Fibroblast of gingiva (primary cell): ENCODE measurements at regions not wholly inside any gene's neighbourhood (a gene's known extent, or its start where the extent isn't known, plus 50 kb on each side); places are given as distances from the start of the nearest gene placed in this dataset.
"Not testable (repeated sequence)": the region's sequence is repeated elsewhere in the genome, so short reads cannot be mapped to it uniquely, and the experiment has no call there.

Source experiments
- DNase-seq: peaks from one replicate; pipeline ENCODE4 v3.0.0-alpha.2; 2011; ENCODE audit warnings: low read depth

DNA sequence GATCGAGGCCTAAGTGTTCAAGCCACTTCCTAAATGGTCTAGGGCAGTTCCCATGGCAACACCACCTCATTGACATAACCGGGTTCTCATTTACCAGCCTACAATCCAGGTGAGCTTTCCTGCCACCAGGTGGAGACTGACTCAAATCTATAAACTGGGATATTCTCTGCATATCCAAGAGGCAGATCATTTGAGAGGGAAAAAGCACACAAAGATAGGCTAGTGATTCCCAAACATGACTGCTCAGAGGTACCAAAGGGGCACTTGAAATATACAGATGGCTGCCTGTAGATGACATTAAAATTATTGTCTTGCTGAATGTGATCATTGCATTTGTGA is 141.3 kb upstream of the PROK2 start:
- DNase-seq, result no peak

GRCh38 chr3:71925511-71926261 is 140.7 kb upstream of the PROK2 start:
- not testable (repeated sequence) for DNase-seq

DNA sequence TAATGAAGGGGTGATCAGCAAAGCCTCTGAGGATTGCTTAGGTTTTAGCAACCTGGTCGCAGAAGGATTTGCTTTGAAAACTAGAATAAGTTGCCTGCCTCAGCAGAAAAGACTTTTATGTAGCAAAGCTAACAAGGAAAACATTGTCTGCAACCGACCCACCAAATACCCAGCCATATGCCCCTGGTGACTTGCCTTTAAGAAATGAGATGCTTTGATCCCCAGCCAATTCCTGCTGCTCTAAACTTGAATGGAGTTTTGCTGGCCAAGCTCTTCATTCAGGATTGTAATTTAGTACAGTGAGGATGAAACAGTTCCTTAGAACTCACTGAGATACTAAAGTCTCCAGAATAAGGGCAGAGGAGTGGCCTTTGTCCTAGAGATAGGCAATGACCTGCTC is 139.8 kb upstream of the PROK2 start:
- DNase-seq, result no peak

DNA sequence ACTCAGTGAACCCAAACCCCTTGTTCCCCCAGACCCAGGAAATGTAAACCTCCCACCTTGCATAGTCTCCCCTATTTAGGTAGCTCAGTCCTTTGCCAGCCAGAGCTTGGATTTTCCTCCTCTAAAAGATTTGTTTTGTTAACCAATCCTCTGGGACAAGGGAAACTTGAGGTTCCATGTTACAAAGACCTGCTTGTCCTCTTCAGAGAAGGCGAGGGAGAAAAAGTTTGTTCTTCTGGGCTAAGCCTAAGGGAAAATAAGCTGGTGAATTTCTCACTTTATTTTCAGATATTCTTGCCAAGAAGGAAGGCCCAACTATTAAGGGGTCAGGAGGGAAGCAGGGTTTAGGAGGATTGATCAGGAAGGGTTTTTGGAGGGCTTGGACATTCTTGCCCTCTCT is 136.1 kb upstream of the PROK2 start:
- DNase-seq, result no peak

DNA sequence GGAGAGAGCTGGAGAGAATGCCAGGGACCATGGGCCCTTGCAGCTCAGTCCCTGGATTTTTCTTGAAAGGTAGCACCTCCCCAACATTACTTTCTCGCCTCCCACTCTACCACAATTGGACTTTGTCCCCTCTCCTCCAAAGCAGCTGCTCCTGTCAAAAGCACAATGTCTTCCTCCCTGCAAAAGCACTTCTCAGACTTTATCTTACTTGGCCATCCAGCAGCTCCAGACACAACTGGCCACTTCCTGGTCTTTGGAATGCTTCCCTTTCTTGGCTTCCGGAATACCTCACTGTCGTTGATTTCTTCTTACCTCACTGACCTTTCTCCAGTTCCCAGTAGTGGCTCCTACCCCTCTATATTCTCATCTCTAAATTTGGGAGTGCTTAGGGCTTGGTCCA is 134.6 kb upstream of the PROK2 start:
- DNase-seq, result no peak

GRCh38 chr3:71917545-71917944 is 132.6 kb upstream of the PROK2 start:
- no peak for DNase-seq

- DNase-seq, result peak; percentile 7
These were observed 131.9 kb upstream of the PROK2 start for GRCh38 chr3:71916747-71917369.

DNA sequence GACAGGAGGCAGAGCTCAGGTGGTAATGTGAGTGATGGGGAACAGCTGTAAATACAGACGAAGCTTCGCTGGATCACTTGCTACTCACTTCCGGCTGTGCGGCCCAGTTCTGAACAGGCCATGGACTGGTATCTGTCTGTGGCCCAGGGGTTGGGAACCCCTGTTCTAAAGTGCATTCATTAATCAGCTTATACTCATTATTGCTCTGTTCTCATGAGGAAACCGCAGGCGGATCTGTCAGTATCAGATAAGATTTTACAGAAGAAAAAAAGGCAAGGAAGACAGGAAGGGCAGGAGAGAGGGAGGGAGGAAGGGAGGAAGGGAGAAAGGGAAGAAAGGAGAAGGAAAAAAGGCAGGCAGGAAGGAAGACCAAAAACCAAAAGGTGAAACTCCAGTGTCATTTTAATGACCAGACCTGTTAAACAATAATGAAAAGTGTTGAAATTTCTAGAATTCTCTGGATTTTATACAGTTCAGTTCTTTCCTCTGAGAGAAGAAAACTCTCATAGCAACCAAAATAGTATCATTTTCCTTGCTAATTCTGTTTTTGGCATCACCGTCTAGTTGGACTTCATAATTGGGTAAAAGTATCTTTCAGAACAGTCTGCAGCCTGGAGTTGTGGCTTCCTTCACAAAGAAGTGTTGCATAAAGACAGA is 128.0 kb upstream of the PROK2 start:
- no peak for DNase-seq

DNA sequence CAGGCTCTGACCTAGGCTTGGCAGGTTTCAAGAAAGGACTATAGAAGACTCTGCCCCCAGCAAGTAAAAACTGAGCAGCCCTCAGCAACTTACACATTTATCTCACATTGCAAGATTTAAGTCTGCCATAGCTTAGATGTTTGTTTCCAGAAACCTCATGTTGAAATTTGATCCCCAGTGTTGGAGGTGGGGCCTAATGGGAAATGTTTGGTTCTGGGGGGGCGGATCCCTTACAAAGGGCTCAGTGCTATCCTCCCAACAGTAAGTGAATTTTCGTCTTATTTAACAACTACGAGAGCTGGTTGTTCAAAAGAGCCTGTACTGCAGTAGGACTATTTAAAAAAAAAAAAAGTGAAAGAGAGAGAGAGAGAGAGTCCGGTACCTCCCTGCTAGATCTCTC is 125.2 kb upstream of the PROK2 start:
- no peak for DNase-seq

DNA sequence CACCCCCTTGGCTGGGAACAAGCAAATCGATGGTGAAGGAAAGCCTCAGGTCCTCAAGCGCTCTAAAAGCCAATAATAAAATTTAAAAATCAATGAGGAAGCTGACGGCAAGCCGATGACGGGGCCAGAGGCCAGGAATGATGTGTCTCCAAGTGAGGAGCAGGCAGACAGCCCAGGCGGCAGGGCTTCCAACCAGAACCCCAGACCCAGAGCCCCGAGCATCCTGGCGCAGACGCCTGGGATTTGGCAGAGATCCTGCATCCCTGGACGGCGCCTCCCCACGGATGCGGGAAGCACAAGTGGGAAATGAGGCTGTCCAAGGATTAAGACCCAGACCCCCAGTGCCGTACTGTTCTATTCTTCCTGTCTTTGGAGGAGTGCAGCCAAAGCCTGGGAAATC is 123.0 kb upstream of the PROK2 start:
- no peak for DNase-seq

DNA sequence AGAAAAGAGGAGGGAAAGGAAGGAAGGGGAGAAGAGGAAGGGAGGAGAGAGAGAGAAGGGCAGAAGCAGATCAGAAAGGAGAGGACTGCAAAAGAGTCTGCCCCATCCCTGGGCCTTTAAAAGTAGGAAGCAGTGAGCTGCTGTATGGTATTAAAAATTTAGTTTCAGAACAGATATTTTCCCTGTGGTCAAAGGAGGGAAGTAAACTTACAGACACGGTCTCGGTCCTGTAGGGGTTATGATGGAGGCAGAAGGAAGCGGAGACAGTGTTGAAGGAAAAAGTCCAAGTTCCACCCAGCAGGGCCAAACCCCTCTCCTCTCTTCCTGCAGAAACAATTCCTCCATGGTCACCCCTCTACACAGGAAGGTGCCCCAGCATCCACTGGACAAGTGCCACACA is 122.0 kb upstream of the PROK2 start:
- DNase-seq, result no peak

- no peak for DNase-seq
These were observed 120.5 kb upstream of the PROK2 start for GRCh38 chr3:71905426-71905825.

DNA sequence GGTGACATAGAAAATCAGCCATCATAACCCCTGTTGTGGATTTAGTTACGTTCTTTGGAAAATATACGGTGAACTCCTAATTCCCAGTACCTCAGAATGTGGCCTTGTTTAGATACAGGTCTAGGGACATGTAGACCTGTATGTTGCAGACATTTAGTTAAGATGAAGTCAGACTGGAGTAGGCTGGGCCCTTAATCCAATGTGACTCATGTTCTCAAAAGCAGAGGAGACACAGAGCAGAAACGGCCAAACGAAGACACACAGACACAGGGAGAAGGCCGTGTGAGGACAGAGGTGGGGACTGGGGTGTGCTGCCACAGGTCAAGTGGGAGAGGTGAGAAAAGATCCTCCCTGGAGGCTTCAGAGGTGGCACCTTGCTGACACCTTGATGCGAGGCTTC is 119.0 kb upstream of the PROK2 start:
- DNase-seq, result no peak

- DNase-seq, result no peak
These were observed 118.2 kb upstream of the PROK2 start for GRCh38 chr3:71903112-71903495.

DNA sequence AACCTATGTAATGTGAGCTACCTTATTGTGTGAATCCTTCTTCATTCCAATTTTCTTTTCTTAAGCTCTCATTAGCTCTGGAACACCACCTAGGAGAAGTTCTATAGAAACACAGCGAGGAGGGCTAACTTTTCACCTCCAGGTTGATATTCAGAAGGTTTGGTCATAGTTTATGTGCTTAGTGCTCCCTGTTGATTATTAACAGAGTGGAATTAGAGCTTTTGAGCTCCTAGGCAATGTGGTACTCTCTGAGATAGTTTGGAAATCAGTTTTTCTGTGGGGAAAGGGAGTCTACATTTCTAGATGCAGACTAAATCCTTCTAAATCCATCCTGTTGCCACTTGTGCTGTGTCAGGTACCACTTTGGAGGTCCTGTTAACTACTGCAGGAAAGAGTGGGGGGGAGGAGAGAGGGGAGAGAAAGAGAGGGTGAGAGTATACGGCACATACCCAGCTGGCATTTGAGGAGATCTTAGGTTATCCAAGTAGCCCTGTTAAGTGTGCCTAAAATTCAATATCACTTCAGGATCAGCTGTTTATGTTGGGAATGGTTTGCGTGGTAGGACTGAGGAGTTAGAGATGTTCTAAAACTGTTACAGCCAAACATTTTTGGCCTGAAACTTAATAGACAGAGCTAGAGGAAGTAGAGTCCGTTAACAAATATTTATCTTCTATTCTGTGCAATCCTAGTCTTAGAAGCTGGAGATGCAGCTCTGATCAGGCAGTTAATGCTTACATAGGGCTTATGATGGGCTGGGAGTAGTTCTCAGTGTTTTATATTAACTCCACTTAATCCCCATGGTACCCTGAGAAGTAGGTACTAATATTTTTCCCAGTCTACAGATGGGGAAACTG is 117.5 kb upstream of the PROK2 start:
- no peak for DNase-seq

DNA sequence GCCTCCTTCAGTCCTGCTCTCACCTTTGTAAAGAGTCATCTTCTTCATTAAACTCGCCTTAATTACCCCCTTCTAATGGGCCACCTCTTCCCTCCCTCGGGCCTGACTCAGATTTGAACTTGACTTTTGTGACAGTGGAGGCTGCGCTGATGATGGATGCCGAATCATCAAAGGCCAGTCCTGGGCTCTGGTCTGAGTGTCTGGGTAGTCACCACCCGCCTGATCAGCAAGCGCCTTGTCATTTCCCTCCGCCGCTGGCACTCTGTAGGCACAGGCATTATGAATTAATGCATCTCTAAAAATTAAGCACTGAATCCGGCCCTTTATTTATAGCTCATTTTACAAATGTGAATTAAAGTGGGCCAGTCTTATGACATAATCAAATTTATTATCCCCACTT is 116.7 kb upstream of the PROK2 start:
- no peak for DNase-seq

GRCh38 chr3:71900057-71900456 is 115.1 kb upstream of the PROK2 start:
- DNase-seq, result no peak

GRCh38 chr3:71896751-71897150 is 111.8 kb upstream of the PROK2 start:
- peak; percentile 8 for DNase-seq

DNA sequence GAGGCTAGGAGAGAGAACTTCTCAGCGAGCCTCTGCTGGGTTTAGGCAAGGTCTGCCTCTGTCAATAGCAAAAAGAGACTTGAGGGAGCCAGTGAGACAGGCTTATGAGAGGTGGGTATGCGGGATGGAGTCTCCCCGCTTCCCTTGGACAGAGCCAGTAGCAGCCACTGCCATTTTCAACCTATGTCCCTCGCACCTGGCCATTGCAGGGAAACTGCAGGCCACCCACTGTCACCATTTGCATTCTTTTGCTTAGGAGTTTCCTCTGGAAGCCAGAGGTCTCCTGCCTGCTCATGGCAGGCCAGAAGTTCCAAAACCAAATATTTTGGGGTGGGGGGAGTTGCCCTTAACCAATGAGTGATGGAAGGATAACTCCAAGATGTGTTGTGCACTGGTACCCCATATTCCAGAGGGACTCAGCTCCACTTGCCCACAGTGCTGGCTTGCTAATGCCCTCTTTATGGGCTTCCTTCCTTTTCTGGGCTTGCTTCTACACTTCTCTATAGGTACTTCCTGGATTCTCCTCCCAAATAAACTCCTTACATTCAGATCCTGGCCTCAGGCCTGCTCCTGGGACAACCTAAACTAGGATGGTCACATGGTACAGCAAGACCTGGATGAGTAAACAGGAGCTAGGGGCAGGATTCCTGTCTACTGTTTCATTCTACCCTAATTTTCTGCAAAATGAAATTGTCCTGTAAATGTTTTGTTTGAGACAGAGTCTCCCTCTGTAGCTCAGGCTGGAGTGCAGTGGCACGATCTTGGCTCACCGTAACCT is 108.9 kb upstream of the PROK2 start:
- DNase-seq, result no peak

DNA sequence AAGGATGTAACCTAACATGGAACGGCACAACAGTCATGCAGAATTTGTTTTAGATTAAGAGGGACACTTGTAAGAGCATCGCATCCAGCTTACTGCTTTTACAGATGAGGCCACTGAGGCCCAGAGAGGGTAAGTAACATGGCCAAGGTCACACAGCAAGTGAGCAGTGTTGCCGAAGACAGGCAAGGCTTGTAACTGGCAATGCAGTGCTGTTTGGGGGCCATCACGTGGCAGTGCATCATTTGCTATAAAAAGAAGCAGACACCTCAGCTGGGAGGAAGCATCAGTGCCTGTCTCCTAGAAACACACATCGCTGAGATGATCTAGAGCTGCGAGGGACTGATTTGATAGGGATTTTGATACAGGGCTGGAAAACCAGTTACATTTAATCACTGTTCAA is 108.2 kb upstream of the PROK2 start:
- DNase-seq, result no peak

DNA sequence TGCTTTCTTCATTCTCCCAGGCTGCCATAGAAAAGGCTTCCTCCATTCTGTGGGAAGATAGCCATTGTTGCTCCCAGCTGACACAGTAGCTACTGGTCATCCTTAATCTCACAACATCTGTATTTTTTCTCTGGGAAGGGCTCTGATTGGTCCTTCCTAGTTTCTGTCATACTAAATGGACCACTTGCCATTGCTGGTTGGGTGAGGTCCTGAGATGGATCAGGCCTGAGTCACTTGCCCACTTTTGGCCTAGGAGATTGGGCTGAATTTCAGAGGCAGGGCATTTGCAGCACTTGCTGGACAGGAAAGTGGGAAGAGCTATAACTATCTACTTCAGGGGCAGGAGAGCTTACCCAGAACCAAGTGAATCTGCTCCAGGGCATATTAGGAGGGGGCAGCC is 106.5 kb upstream of the PROK2 start:
- no peak for DNase-seq

- no peak for DNase-seq
These were observed 105.5 kb upstream of the PROK2 start for GRCh38 chr3:71890356-71890931.
